Stomach (tissue), 8 donors: ENCODE measurements at regions not wholly inside any gene's neighbourhood (a gene's known extent, or its start where the extent isn't known, plus 50 kb on each side); places are given as distances from the start of the nearest gene placed in this dataset.

ENCODE experiments used
- DNase-seq, 2 donors: peaks; one replicate each; pipeline versions ENCODE4 v3.0.0 to v3.0.0-alpha.2; 2013 to 2019
- H3K27ac ChIP-seq, 5 donors: fragments of 200-600 bp in 4 of 5; sonication (generic) in 4 of 5; one replicate each; pipeline ENCODE4 v1.5.1; 2013 to 2019; ENCODE audit warnings: mild to moderate bottlenecking in 1 of 5, moderate library complexity in 1 of 5
- H3K27me3 ChIP-seq, 3 donors: fragments of 200-600 bp; sonication (generic); one replicate each; pipeline ENCODE4 v1.5.1; 2017 to 2019; ENCODE audit warnings: mixed run types in 1 of 3
- H3K36me3 ChIP-seq, 4 donors: fragments of 200-600 bp; sonication (generic); 1 replicate in 3 of 4; 2 replicates in 1 of 4; pipeline ENCODE4 v1.5.1; 2016 to 2019
- H3K4me1 ChIP-seq, 4 donors: fragments of 200-600 bp; sonication (generic); one replicate each; pipeline ENCODE4 v1.5.1; 2016 to 2019
- H3K4me3 ChIP-seq, 4 donors: fragments of 200-600 bp; sonication (generic) in 3 of 4; one replicate each; pipeline ENCODE4 v1.5.1; 2016 to 2019; ENCODE audit warnings: mild to moderate bottlenecking in 1 of 4
- H3K9me3 ChIP-seq, 4 donors: fragments of 200-600 bp; sonication (generic); one replicate each; pipeline ENCODE4 v1.5.1; 2016 to 2019
- CTCF ChIP-seq, 7 experiments: fragments of 450-650 bp in 4 of 7; fragments of 200-600 bp in 3 of 7; sonication (generic) in 3 of 7; IDR thresholded peaks; one replicate each; pipeline ENCODE4 v1.5.1; 2016 to 2019; ENCODE audit warnings: antibody characterized with exemption in 7 of 7, control low read depth in 2 of 7, mild to moderate bottlenecking in 1 of 7
- EP300 ChIP-seq: sonication (generic); formaldehyde crosslinking; IDR thresholded peaks from one replicate; pipeline ENCODE4 v1.6.1; 2017; ENCODE audit warnings: antibody characterized with exemption
- POLR2A ChIP-seq, 4 donors: fragments of 450-650 bp; IDR thresholded peaks; one replicate each; pipeline ENCODE4 v1.6.1; 2016; ENCODE audit warnings: antibody characterized with exemption in 4 of 4, control low read depth in 2 of 4, mild to moderate bottlenecking in 1 of 4, moderate library complexity in 1 of 4
- POLR2AphosphoS5 ChIP-seq, 3 donors: sonication (generic); formaldehyde crosslinking; IDR thresholded peaks; one replicate each; pipeline ENCODE4 v1.6.1; 2016; ENCODE audit warnings: antibody characterized with exemption in 3 of 3
- WGBS, 5 donors: extraction: QIAGEN DNeasy Blood & Tissue Kit in 3 of 5; methylation state at CpG; one replicate each; pipeline versions ENCODE4 v1.1.5 to v1.1.7; 2013 to 2018; 5-methylcytosine and 5-hydroxymethylcytosine counted together
- intact Hi-C: fragments of 100-400 bp; cut with DNase I; formaldehyde crosslinking; loops from one replicate; pipeline ENCODE4 v1.15.1; 2023; ENCODE audit warnings: low total_unique reads
- donor health status: healthy with polysubstance abuse.
- donor health status: Bipolar disorder and iron deficiency.
- donor health status: healthy.

DNA sequence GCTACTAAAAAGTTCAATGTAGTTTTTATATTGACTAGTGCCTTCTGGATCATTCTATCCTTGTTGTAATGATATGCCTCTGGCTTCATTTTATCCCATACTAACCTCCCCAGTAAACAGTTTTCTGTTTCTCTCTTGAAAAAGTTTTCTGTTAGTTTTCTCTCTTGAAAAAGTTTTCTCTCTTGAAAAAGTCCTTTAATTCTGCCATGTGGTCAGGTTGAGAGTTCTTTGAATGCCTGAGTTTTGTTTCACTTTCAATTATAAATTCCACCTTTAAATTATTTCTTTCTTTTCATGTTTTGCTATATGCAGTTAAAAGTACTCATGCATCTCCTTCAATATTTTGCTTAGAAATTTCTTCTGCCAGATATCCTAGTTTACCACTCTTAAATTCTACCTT is 1139.6 kb downstream of the STPG2 start:
- DNase-seq, result no peak
- TF ChIP-seq CTCF (IDR thresholded peaks at IDR 0.05) (no peak), EP300 (no peak), POLR2AphosphoS5 (IDR thresholded peaks at IDR 0.05) (no peak), POLR2A (IDR thresholded peaks at IDR 0.05) (no peak)
- H3K9me3 ChIP-seq, result no peaks in the 10 kb centered on the region
- H3K27me3 ChIP-seq, result no peaks in the 10 kb centered on the region
- H3K36me3 ChIP-seq, result no peaks in the 10 kb centered on the region
- no peaks in the 10 kb centered on the region for H3K4me1 ChIP-seq
- H3K4me3 ChIP-seq, result no peak overlapping the region
- H3K27ac ChIP-seq, result no peak overlapping the region
- intact Hi-C loops, result no loop called here

DNA sequence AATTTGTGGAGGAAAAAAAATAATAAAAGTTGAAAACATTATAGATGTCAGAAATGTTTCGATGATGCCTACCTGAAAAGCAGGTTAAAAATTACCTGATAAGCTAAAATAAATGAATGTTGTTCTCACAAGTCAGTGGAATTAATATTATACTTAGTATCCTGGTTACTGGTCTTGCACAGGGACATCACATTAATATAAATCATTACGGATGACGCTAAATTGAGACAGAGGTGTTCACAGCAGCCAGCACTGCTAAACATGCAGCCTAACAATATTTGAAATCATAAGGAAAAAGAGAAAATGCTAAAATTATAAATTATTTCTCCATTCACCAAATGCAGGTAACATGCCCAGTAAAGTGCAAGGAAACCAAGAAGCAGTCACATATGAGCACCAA is 1130.0 kb downstream of the STPG2 start:
- 90 to 95% (median 94%) methylated on average over 3 of the region's 3 CpGs for WGBS, 5 donors
- H3K27me3 ChIP-seq, result no peaks in the 10 kb centered on the region
- H3K9me3 ChIP-seq, result no peaks in the 10 kb centered on the region
- H3K4me1 ChIP-seq, result no peaks in the 10 kb centered on the region
- H3K27ac ChIP-seq, result no peak overlapping the region
- no peak for DNase-seq
- intact Hi-C loops, result no loop called here
- no peak overlapping the region for H3K4me3 ChIP-seq
- TF ChIP-seq CTCF (IDR thresholded peaks at IDR 0.05) (no peak), EP300 (no peak), POLR2AphosphoS5 (IDR thresholded peaks at IDR 0.05) (no peak)
- no peaks in the 10 kb centered on the region for H3K36me3 ChIP-seq

GRCh38 chr4:97013711-97014110 is 1129.6 kb downstream of the STPG2 start:
- H3K27ac ChIP-seq, result no peak overlapping the region
- intact Hi-C loops, result no loop called here
- WGBS, 5 donors, result 53 to 64% (median 59%) methylated on average over 2 of the region's 2 CpGs

GRCh38 chr4:97015301-97015700 is 1128.0 kb downstream of the STPG2 start:
- no peak for DNase-seq
- Histone ChIP-seq H3K9me3 (no peaks in the 10 kb centered on the region), H3K27me3 (no peaks in the 10 kb centered on the region), H3K27ac (no peak overlapping the region), H3K4me3 (no peak overlapping the region), H3K4me1 (no peaks in the 10 kb centered on the region), H3K36me3 (no peaks in the 10 kb centered on the region)
- TF ChIP-seq POLR2AphosphoS5 (IDR thresholded peaks at IDR 0.05) (no peak), POLR2A (IDR thresholded peaks at IDR 0.05) (no peak), EP300 (no peak), CTCF (IDR thresholded peaks at IDR 0.05) (no peak)
- 67 to 76% (median 72%) methylated on average over 1 of the region's 1 CpG for WGBS, 5 donors
- intact Hi-C loops, result no loop called here

More at GRCh38 chr4:97013711-97014110, 1129.6 kb downstream of the STPG2 start:
- peak in 1 of 2 donors; percentile 25 for DNase-seq
- no peaks in the 10 kb centered on the region for H3K27me3 ChIP-seq
- no peaks in the 10 kb centered on the region for H3K36me3 ChIP-seq
- no peaks in the 10 kb centered on the region for H3K4me1 ChIP-seq
- no peak for TF ChIP-seq POLR2AphosphoS5 (IDR thresholded peaks at IDR 0.05)
- no peak for TF ChIP-seq CTCF (IDR thresholded peaks at IDR 0.05)
- no peak for TF ChIP-seq POLR2A (IDR thresholded peaks at IDR 0.05)
- TF ChIP-seq EP300, result no peak
- H3K9me3 ChIP-seq, result no peaks in the 10 kb centered on the region
- no peak overlapping the region for H3K4me3 ChIP-seq
